ENCODE measurements at regions not wholly inside any gene's neighbourhood (a gene's known extent, or its start where the extent isn't known, plus 50 kb on each side); places are given as distances from the start of the nearest gene placed in this dataset.

- Mint-ChIP-seq H3K4me3 (ENCODE audit: unreplicated experiment) (no peak overlapping the region), H3K9me3 (ENCODE audit: unreplicated experiment) (no peaks in the 10 kb centered on the region), H3K36me3 (ENCODE audit: low read depth, unreplicated experiment) (no peaks in the 10 kb centered on the region), H3K27ac (ENCODE audit: unreplicated experiment) (no peak overlapping the region), H3K27me3 (ENCODE audit: unreplicated experiment) (peaks cover 6% of the 10 kb centered on the region), H3K4me1 (ENCODE audit: unreplicated experiment) (no peaks in the 10 kb centered on the region)
- TF ChIP-seq, protein P1, sequence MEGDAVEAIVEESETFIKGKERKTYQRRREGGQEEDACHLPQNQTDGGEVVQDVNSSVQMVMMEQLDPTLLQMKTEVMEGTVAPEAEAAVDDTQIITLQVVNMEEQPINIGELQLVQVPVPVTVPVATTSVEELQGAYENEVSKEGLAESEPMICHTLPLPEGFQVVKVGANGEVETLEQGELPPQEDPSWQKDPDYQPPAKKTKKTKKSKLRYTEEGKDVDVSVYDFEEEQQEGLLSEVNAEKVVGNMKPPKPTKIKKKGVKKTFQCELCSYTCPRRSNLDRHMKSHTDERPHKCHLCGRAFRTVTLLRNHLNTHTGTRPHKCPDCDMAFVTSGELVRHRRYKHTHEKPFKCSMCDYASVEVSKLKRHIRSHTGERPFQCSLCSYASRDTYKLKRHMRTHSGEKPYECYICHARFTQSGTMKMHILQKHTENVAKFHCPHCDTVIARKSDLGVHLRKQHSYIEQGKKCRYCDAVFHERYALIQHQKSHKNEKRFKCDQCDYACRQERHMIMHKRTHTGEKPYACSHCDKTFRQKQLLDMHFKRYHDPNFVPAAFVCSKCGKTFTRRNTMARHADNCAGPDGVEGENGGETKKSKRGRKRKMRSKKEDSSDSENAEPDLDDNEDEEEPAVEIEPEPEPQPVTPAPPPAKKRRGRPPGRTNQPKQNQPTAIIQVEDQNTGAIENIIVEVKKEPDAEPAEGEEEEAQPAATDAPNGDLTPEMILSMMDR (IDR thresholded peaks at IDR 0.05; ENCODE audit: unreplicated experiment): no peak
- DNase-seq (ENCODE audit: low spot score): no peak
Measured at GRCh38 chr1:112219267-112219666, 176.7 kb upstream of the CTTNBP2NL start.

GRCh38 chr1:112230232-112230631, 165.8 kb upstream of the CTTNBP2NL start:
- peaks cover 4% of the 10 kb centered on the region for H3K27me3 Mint-ChIP-seq (ENCODE audit: unreplicated experiment)
- H3K9me3 Mint-ChIP-seq (ENCODE audit: unreplicated experiment): no peaks in the 10 kb centered on the region
- TF ChIP-seq, protein P1 (IDR thresholded peaks at IDR 0.05; ENCODE audit: unreplicated experiment): no peak
- no peaks in the 10 kb centered on the region for H3K36me3 Mint-ChIP-seq (ENCODE audit: low read depth, unreplicated experiment)
- no peaks in the 10 kb centered on the region for H3K4me1 Mint-ChIP-seq (ENCODE audit: unreplicated experiment)
- H3K27ac Mint-ChIP-seq (ENCODE audit: unreplicated experiment): no peak overlapping the region
- H3K4me3 Mint-ChIP-seq (ENCODE audit: unreplicated experiment): no peak overlapping the region
- no peak for DNase-seq (ENCODE audit: low spot score)

GRCh38 chr1:112231331-112231730, 164.7 kb upstream of the CTTNBP2NL start:
- no peak overlapping the region for H3K27ac Mint-ChIP-seq (ENCODE audit: unreplicated experiment)
- H3K36me3 Mint-ChIP-seq (ENCODE audit: low read depth, unreplicated experiment): no peaks in the 10 kb centered on the region
- no peak overlapping the region for H3K4me3 Mint-ChIP-seq (ENCODE audit: unreplicated experiment)
- no peak for DNase-seq (ENCODE audit: low spot score)
- peaks cover 4% of the 10 kb centered on the region for H3K27me3 Mint-ChIP-seq (ENCODE audit: unreplicated experiment)
- TF ChIP-seq, protein P1 (IDR thresholded peaks at IDR 0.05; ENCODE audit: unreplicated experiment): no peak
- no peaks in the 10 kb centered on the region for H3K9me3 Mint-ChIP-seq (ENCODE audit: unreplicated experiment)
- H3K4me1 Mint-ChIP-seq (ENCODE audit: unreplicated experiment): no peaks in the 10 kb centered on the region

GRCh38 chr1:112232848-112233247, 163.2 kb upstream of the CTTNBP2NL start:
- Mint-ChIP-seq H3K27ac (ENCODE audit: unreplicated experiment) (no peak overlapping the region), H3K36me3 (ENCODE audit: low read depth, unreplicated experiment) (no peaks in the 10 kb centered on the region), H3K4me3 (ENCODE audit: unreplicated experiment) (no peak overlapping the region), H3K9me3 (ENCODE audit: unreplicated experiment) (no peaks in the 10 kb centered on the region), H3K4me1 (ENCODE audit: unreplicated experiment) (no peaks in the 10 kb centered on the region), H3K27me3 (ENCODE audit: unreplicated experiment) (peaks cover 4% of the 10 kb centered on the region)
- DNase-seq (ENCODE audit: low spot score): no peak
- TF ChIP-seq, protein P1 (IDR thresholded peaks at IDR 0.05; ENCODE audit: unreplicated experiment): no peak

DNA sequence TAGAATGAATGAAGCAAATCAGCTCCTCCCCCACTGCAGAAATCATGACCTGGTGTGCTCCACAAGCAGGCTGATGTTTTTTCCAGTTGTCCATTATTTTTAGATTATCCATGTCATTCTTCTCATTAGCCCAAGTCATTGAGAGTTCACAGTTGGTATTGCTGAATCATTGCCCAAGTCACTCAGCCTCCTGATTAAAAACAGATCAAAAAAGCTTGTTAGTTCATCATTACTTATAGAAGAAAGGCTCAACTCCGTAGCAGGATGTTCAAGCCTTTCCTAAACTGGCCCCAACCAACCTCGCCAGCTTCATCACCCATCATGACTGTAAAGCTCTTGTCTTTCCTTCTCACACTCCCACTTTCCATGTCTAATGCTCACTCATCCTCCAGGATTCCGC, 161.3 kb upstream of the CTTNBP2NL start:
- no peaks in the 10 kb centered on the region for H3K36me3 Mint-ChIP-seq (ENCODE audit: low read depth, unreplicated experiment)
- TF ChIP-seq, protein P1 (IDR thresholded peaks at IDR 0.05; ENCODE audit: unreplicated experiment): no peak
- H3K4me3 Mint-ChIP-seq (ENCODE audit: unreplicated experiment): no peak overlapping the region
- no peak overlapping the region for H3K27ac Mint-ChIP-seq (ENCODE audit: unreplicated experiment)
- no peaks in the 10 kb centered on the region for H3K9me3 Mint-ChIP-seq (ENCODE audit: unreplicated experiment)
- H3K27me3 Mint-ChIP-seq (ENCODE audit: unreplicated experiment): peaks cover 4% of the 10 kb centered on the region
- H3K4me1 Mint-ChIP-seq (ENCODE audit: unreplicated experiment): no peaks in the 10 kb centered on the region
- DNase-seq (ENCODE audit: low spot score): no peak

Data from endothelial cell (in vitro differentiated cells).